Stimulated activated CD4-positive, alpha-beta T cell treated with anti-CD3 and anti-CD28 coated beads, Interleukin-15, amount 100 ng/mL, for 24 hours (primary cell): ENCODE measurements at regions not wholly inside any gene's neighbourhood (a gene's known extent, or its start where the extent isn't known, plus 50 kb on each side); places are given as distances from the start of the nearest gene placed in this dataset.

Experiments used
- DNase-seq: peaks from one replicate; pipeline ENCODE4 v3.0.0-alpha.2; 2020

GRCh38 chr6:12593771-12594529 is 122.6 kb upstream of the PHACTR1 start:
- no peak for DNase-seq

- DNase-seq = no peak
Observed at GRCh38 chr6:12594530-12594893, 122.1 kb upstream of the PHACTR1 start.

GRCh38 chr6:12595161-12595811 is 121.3 kb upstream of the PHACTR1 start:
- no peak for DNase-seq

- no peak for DNase-seq
Observed at GRCh38 chr6:12596731-12597130, 119.8 kb upstream of the PHACTR1 start.

GRCh38 chr6:12598919-12599318 is 117.6 kb upstream of the PHACTR1 start:
- no peak for DNase-seq

GRCh38 chr6:12601881-12602280 is 114.7 kb upstream of the PHACTR1 start:
- DNase-seq = no peak

GRCh38 chr6:12602342-12602741 is 114.2 kb upstream of the PHACTR1 start:
- DNase-seq = no peak

- DNase-seq = no peak
Observed at GRCh38 chr6:12602951-12603672, 113.5 kb upstream of the PHACTR1 start.

GRCh38 chr6:12603673-12604049 is 112.9 kb upstream of the PHACTR1 start:
- no peak for DNase-seq

- peak; percentile 58 for DNase-seq
Observed at GRCh38 chr6:12605888-12606345, 110.7 kb upstream of the PHACTR1 start.

- DNase-seq = no peak
Observed at GRCh38 chr6:12606616-12607015, 110.0 kb upstream of the PHACTR1 start.

- DNase-seq = no peak
Observed at GRCh38 chr6:12608016-12608860, 108.3 kb upstream of the PHACTR1 start.

GRCh38 chr6:12608874-12609273 is 107.7 kb upstream of the PHACTR1 start:
- DNase-seq = no peak

GRCh38 chr6:12609751-12610150 is 106.8 kb upstream of the PHACTR1 start:
- no peak for DNase-seq

- DNase-seq = no peak
Observed at GRCh38 chr6:12610862-12611261, 105.7 kb upstream of the PHACTR1 start.

- no peak for DNase-seq
Observed at GRCh38 chr6:12613811-12614210, 102.8 kb upstream of the PHACTR1 start.

GRCh38 chr6:12614456-12614855 is 102.1 kb upstream of the PHACTR1 start:
- no peak for DNase-seq

- no peak for DNase-seq
Observed at GRCh38 chr6:12618296-12618695, 98.3 kb upstream of the PHACTR1 start.

- DNase-seq = no peak
Observed at GRCh38 chr6:12621754-12622153, 94.8 kb upstream of the PHACTR1 start.

- DNase-seq = no peak
Observed at GRCh38 chr6:12622566-12622965, 94.0 kb upstream of the PHACTR1 start.

GRCh38 chr6:12624142-12624837 is 92.3 kb upstream of the PHACTR1 start:
- no peak for DNase-seq

- DNase-seq = no peak
Observed at GRCh38 chr6:12627053-12627452, 89.5 kb upstream of the PHACTR1 start.
